K562 (cell line): ENCODE measurements at regions not wholly inside any gene's neighbourhood (a gene's known extent, or its start where the extent isn't known, plus 50 kb on each side); places are given as distances from the start of the nearest gene placed in this dataset.

Experiments used
- ATAC-seq: fragments of 200-7000 bp; cut with Tn5 transposase; 3 replicates; pipeline ENCODE4 v1.9.1; 2020; ENCODE audit warnings: moderate library complexity
- BruUV-seq: library from RNA; stranded (reverse); fragments of 400-500 nt; replicated peaks from 2 replicates; lab custom pipeline; 2021; lab: Mats Ljungman, UMichigan
- CTCF ChIA-PET: fragments of 300-600 bp; formaldehyde crosslinking; extraction: SDS; loops from one replicate; lab custom pipeline; 2021; ENCODE audit warnings: low intra/inter-chr PET ratio; lab: Yijun Ruan, JAX
- POLR2A ChIA-PET: fragments of 300-600, 350-650 bp; sonication (Branson Sonifier 250); formaldehyde crosslinking; extraction: SDS; loops from one replicate; lab custom pipeline; 2021; ENCODE audit warnings: antibody characterized with exemption, inconsistent platforms; lab: Yijun Ruan, JAX
- DNase-seq, 4 experiments: peaks; one replicate each; pipeline versions ENCODE4 v3.0.0 to v3.0.0-alpha.2; 2011 to 2018; ENCODE audit warnings: low spot score in 3 of 4, mixed read lengths in 3 of 4; ENCODE audit errors: extremely low read depth in 1 of 4
- FAIRE-seq: peaks from 2 replicates; lab custom pipeline; 2011; peaks lifted over from hg19 to GRCh38; lab: Jason Lieb, UNC
- H2AFZ ChIP-seq: 2 replicates; pipeline ENCODE4 v1.6.0; 2011; ENCODE audit warnings: low read depth, low read length, control low read depth, inconsistent platforms
- H3K27ac ChIP-seq: fragments of 200-600 bp; 3 replicates; pipeline ENCODE4 v1.8.0; 2011; ENCODE audit warnings: low read depth, mild to moderate bottlenecking, control low read depth, inconsistent platforms, low read length, moderate library complexity, mixed read lengths; ENCODE audit errors: extremely low read depth
- H3K27me3 ChIP-seq, 2 experiments: fragments of 300-600 bp in 1 of 2; 2 replicates in 1 of 2; 3 replicates in 1 of 2; pipeline versions ENCODE4 v1.6.0 to v1.8.0; 2011; ENCODE audit warnings: inconsistent platforms in 2 of 2, low read length in 2 of 2, mild to moderate bottlenecking in 1 of 2, mixed read lengths in 1 of 2, moderate library complexity in 1 of 2; ENCODE audit not compliant: control insufficient read depth in 2 of 2, insufficient read depth in 2 of 2
- H3K36me3 ChIP-seq: fragments of 300-600 bp; 3 replicates; pipeline ENCODE4 v1.8.0; 2011; ENCODE audit warnings: mild to moderate bottlenecking, low read length, inconsistent platforms; ENCODE audit not compliant: control insufficient read depth, insufficient read depth
- H3K4me1 ChIP-seq, 2 experiments: fragments of 200-600 bp in 1 of 2; replicated peaks in 1 of 2; 2 replicates in 1 of 2; 3 replicates in 1 of 2; pipeline versions ENCODE4 v1.5.1 to v1.8.0; 2011; ENCODE audit warnings: inconsistent platforms in 2 of 2, low read length in 2 of 2, mild to moderate bottlenecking in 1 of 2, mixed read lengths in 1 of 2, moderate library complexity in 1 of 2; ENCODE audit not compliant: control insufficient read depth in 2 of 2, insufficient read depth in 2 of 2
- H3K4me2 ChIP-seq: 2 replicates; pipeline ENCODE4 v1.6.1; 2011; ENCODE audit warnings: low read length, control low read depth, inconsistent platforms, mixed read lengths; ENCODE audit not compliant: insufficient read depth
- H3K4me3 ChIP-seq: fragments of 200-600 bp; sonication (generic), shearing (Covaris generic); 2 replicates; pipeline ENCODE4 v1.5.1; 2016; ENCODE audit warnings: control low read depth, inconsistent platforms
- H3K79me2 ChIP-seq: fragments of 200-600 bp; 3 replicates; pipeline ENCODE4 v1.8.0; 2011; ENCODE audit warnings: low read length, inconsistent platforms; ENCODE audit not compliant: control insufficient read depth, insufficient read depth
- H3K9ac ChIP-seq, 2 experiments: 2 replicates each; pipeline versions ENCODE4 v1.6.0 to v1.6.1; 2011; ENCODE audit warnings: low read depth in 2 of 2, low read length in 2 of 2, control low read depth in 1 of 2, inconsistent platforms in 1 of 2, mild to moderate bottlenecking in 1 of 2, mixed read lengths in 1 of 2; ENCODE audit not compliant: insufficient read depth in 1 of 2
- H3K9me1 ChIP-seq: one replicate; pipeline ENCODE4 v1.6.0; 2011; ENCODE audit warnings: inconsistent platforms, mild to moderate bottlenecking, low read length, moderate library complexity; ENCODE audit not compliant: control insufficient read depth, insufficient read depth
- H3K9me3 ChIP-seq: replicated peaks from 2 replicates; pipeline ENCODE4 v1.5.1; 2011; ENCODE audit warnings: low read depth, low read length, inconsistent platforms; ENCODE audit not compliant: control insufficient read depth, insufficient read depth
- H4K20me1 ChIP-seq: replicated peaks from 2 replicates; pipeline ENCODE4 v1.6.1; 2011; ENCODE audit warnings: low read length, inconsistent platforms, mixed read lengths; ENCODE audit not compliant: control insufficient read depth, insufficient read depth
- CTBP1 ChIP-seq: fragments of 450-650 bp; IDR thresholded peaks from 2 replicates; pipeline ENCODE4 v1.6.1; 2016; ENCODE audit warnings: borderline replicate concordance
- HNRNPL ChIP-seq: fragments of 200-400 bp; formaldehyde crosslinking; IDR thresholded peaks from 2 replicates; pipeline ENCODE4 v1.6.1; 2017; ENCODE audit warnings: low read depth, mild to moderate bottlenecking, low read length
- IRF2 ChIP-seq: sonication (generic); formaldehyde crosslinking; IDR thresholded peaks from 2 replicates; pipeline ENCODE4 v1.8.1; 2022; ENCODE audit warnings: mild to moderate bottlenecking, missing genetic modification reagents
- KLF13 ChIP-seq: fragments of 450-650 bp; IDR thresholded peaks from 2 replicates; pipeline ENCODE4 v1.6.1; 2016; ENCODE audit warnings: missing genetic modification characterization, low read depth, mild to moderate bottlenecking, missing compliant biosample characterization, moderate library complexity, borderline replicate concordance
- NFE2 ChIP-seq: IDR thresholded peaks from 2 replicates; pipeline ENCODE4 v1.6.1; 2014; ENCODE audit warnings: antibody characterized with exemption, low read depth
- POLR2AphosphoS2 ChIP-seq: IDR thresholded peaks from 2 replicates; pipeline ENCODE4 v1.6.1; 2012; ENCODE audit warnings: low read length, improper control_type of control experiment
- PREB ChIP-seq: sonication (generic); formaldehyde crosslinking; IDR thresholded peaks from 2 replicates; pipeline ENCODE4 v1.8.1; 2023; ENCODE audit warnings: mild to moderate bottlenecking, missing genetic modification reagents
- SMAD2 ChIP-seq: fragments of 150-350 bp; IDR thresholded peaks from 2 replicates; pipeline ENCODE4 v1.6.1; 2014; ENCODE audit warnings: low read depth, mild to moderate bottlenecking, low read length
- SMAD4 ChIP-seq: fragments of 250-450 bp; sonication (Bioruptor Pico); conservative IDR thresholded peaks from 2 replicates; pipeline ENCODE4 v1.8.0; 2021; ENCODE audit warnings: inconsistent platforms, mild to moderate bottlenecking, moderate library complexity
- ZNF551 ChIP-seq: fragments of 250-450 bp; sonication (Bioruptor Pico); IDR thresholded peaks from 2 replicates; pipeline ENCODE4 v1.5.0; 2021; ENCODE audit warnings: mild to moderate bottlenecking, moderate library complexity
- ZSCAN29 ChIP-seq: fragments of 450-650 bp; IDR thresholded peaks from 2 replicates; pipeline ENCODE4 v1.6.1; 2017
- WGBS: fragments of 100-300 bp; shearing (Covaris generic); methylation state at CpG from one replicate; pipeline ENCODE4 v1.1.6; 2016; ENCODE audit warnings: low coverage, mixed read lengths; ENCODE audit not compliant: insufficient coverage; ENCODE audit errors: missing lambda C conversion rate; 5-methylcytosine and 5-hydroxymethylcytosine counted together
- in situ Hi-C: fragments of 300-500 bp; cut with MboI; formaldehyde crosslinking; loops from 4 replicates; pipeline ENCODE4 v1.15.0; 2018; ENCODE audit warnings: inconsistent platforms, mixed read lengths
- intact Hi-C: fragments of 100-400 bp; cut with micrococcal nuclease; formaldehyde crosslinking; loops from 2 replicates; pipeline ENCODE4 v1.14.2; 2022
- TF ChIP-seq, protein P1 (sequence below): fragments of 450-650 bp; formaldehyde crosslinking; IDR thresholded peaks from 2 replicates; pipeline ENCODE4 v1.4.0; 2022; ENCODE audit warnings: missing genetic modification characterization
- TF ChIP-seq, protein P2 (sequence below), 2 experiments: fragments of 150-350 bp in 1 of 2; IDR thresholded peaks; 2 replicates each; pipeline ENCODE4 v1.6.1; 2012 to 2016; ENCODE audit warnings: low read depth in 2 of 2, low read length in 2 of 2, mild to moderate bottlenecking in 1 of 2, moderate library complexity in 1 of 2

DNA sequence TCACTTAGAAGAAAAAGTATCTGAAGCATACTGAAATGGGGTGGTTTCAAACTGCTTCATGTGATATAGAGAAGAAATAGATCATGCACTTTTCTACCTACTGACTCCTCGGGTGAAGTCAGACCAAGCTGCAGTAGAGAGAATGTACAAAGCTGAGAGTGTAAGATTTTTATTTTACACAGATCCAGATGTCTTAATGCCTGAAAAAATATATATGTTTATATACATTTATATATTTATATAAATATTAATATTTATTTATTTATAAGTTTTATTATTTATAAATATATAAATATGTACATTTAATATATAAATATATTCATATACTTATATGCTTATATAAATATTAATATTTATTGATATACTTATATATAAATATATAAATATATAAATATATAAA is 171.9 kb upstream of the SPOCK3 start:
- H3K9me1 ChIP-seq: no peaks in the 10 kb centered on the region
- H2AFZ ChIP-seq: no peak overlapping the region
- no peaks in the 10 kb centered on the region for H3K4me1 ChIP-seq
- no peak overlapping the region for H3K4me3 ChIP-seq
- no peak overlapping the region for H3K27ac ChIP-seq
- no peak for FAIRE-seq
- no peaks in the 10 kb centered on the region for H4K20me1 ChIP-seq
- 6% methylated on average over 1 of the region's 1 CpG for WGBS
- DNase-seq: no peak
- no peaks in the 10 kb centered on the region for H3K79me2 ChIP-seq
- no peaks in the 10 kb centered on the region; the same call in 1 of the 2 replicates for H3K9me3 ChIP-seq
- ATAC-seq: no peak
- no peak overlapping the region for H3K4me2 ChIP-seq
- H3K9ac ChIP-seq: no peak overlapping the region
- intact Hi-C loops (no loop called here), in situ Hi-C loops (no loop called here)
- ChIA-PET POLR2A (no interaction called here), CTCF (no interaction called here)
- no TSS peak for BruUV-seq
- no peaks in the 10 kb centered on the region for H3K27me3 ChIP-seq
- no peaks in the 10 kb centered on the region for H3K36me3 ChIP-seq
- TF ChIP-seq, protein P1, sequence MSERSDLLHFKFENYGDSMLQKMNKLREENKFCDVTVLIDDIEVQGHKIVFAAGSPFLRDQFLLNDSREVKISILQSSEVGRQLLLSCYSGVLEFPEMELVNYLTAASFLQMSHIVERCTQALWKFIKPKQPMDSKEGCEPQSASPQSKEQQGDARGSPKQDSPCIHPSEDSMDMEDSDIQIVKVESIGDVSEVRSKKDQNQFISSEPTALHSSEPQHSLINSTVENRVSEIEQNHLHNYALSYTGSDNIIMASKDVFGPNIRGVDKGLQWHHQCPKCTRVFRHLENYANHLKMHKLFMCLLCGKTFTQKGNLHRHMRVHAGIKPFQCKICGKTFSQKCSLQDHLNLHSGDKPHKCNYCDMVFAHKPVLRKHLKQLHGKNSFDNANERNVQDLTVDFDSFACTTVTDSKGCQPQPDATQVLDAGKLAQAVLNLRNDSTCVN (CRISPR knock-in tag): no peak
- TF ChIP-seq, protein P2, sequence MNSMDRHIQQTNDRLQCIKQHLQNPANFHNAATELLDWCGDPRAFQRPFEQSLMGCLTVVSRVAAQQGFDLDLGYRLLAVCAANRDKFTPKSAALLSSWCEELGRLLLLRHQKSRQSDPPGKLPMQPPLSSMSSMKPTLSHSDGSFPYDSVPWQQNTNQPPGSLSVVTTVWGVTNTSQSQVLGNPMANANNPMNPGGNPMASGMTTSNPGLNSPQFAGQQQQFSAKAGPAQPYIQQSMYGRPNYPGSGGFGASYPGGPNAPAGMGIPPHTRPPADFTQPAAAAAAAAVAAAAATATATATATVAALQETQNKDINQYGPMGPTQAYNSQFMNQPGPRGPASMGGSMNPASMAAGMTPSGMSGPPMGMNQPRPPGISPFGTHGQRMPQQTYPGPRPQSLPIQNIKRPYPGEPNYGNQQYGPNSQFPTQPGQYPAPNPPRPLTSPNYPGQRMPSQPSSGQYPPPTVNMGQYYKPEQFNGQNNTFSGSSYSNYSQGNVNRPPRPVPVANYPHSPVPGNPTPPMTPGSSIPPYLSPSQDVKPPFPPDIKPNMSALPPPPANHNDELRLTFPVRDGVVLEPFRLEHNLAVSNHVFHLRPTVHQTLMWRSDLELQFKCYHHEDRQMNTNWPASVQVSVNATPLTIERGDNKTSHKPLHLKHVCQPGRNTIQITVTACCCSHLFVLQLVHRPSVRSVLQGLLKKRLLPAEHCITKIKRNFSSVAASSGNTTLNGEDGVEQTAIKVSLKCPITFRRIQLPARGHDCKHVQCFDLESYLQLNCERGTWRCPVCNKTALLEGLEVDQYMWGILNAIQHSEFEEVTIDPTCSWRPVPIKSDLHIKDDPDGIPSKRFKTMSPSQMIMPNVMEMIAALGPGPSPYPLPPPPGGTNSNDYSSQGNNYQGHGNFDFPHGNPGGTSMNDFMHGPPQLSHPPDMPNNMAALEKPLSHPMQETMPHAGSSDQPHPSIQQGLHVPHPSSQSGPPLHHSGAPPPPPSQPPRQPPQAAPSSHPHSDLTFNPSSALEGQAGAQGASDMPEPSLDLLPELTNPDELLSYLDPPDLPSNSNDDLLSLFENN (IDR thresholded peaks at IDR 0.05; ENCODE audit: low read depth in 2 of 2, low read length in 2 of 2): no peak
- no peak for TF ChIP-seq ZSCAN29
- no peak for TF ChIP-seq ZNF551 (CRISPR knock-in tag)
- TF ChIP-seq CTBP1: no peak
- no peak for TF ChIP-seq SMAD4 (CRISPR knock-in tag)
- TF ChIP-seq NFE2: no peak
- no peak for TF ChIP-seq HNRNPL
- TF ChIP-seq POLR2AphosphoS2: no peak
- no peak for TF ChIP-seq PREB (CRISPR knock-in tag)
- TF ChIP-seq IRF2: no peak
- TF ChIP-seq KLF13: no peak
- TF ChIP-seq SMAD2: no peak
